Neutrophil (primary cell): ENCODE measurements at regions not wholly inside any gene's neighbourhood (a gene's known extent, or its start where the extent isn't known, plus 50 kb on each side); places are given as distances from the start of the nearest gene placed in this dataset.

Source experiments
- H3K27ac ChIP-seq: fragments of 200-600 bp; sonication (generic); 2 replicates; pipeline ENCODE4 v1.5.1; 2016; ENCODE audit warnings: mild to moderate bottlenecking, moderate library complexity
- H3K27me3 ChIP-seq: fragments of 200-600 bp; sonication (generic); 2 replicates; pipeline ENCODE4 v1.6.0; 2016; ENCODE audit warnings: mild to moderate bottlenecking
- H3K36me3 ChIP-seq: fragments of 200-600 bp; sonication (generic); 2 replicates; pipeline ENCODE4 v1.5.1; 2017
- H3K4me1 ChIP-seq, 2 experiments: fragments of 200-600 bp in 1 of 2; sonication (generic) in 1 of 2; 1 replicate in 1 of 2; 2 replicates in 1 of 2; pipeline versions ENCODE4 v1.5.1 to v1.6.1; 2013 to 2016; ENCODE audit warnings: low read depth in 1 of 2, low read length in 1 of 2, mild to moderate bottlenecking in 1 of 2, moderate library complexity in 1 of 2; ENCODE audit not compliant: control insufficient read depth in 1 of 2, insufficient read depth in 1 of 2
- H3K4me3 ChIP-seq, 2 experiments: fragments of 200-600 bp in 1 of 2; sonication (generic) in 1 of 2; 1 replicate in 1 of 2; 2 replicates in 1 of 2; pipeline ENCODE4 v1.5.1; 2013 to 2016; ENCODE audit warnings: low read depth in 1 of 2, low read length in 1 of 2, mild to moderate bottlenecking in 1 of 2, moderate library complexity in 1 of 2
- H3K9me3 ChIP-seq: fragments of 200-600 bp; sonication (generic); 2 replicates; pipeline ENCODE4 v1.5.1; 2016
- CTCF ChIP-seq: fragments of 200-600 bp; sonication (generic); IDR thresholded peaks from 2 replicates; pipeline ENCODE4 v1.5.1; 2016; ENCODE audit warnings: antibody characterized with exemption

- Histone ChIP-seq H3K36me3 (no peaks in the 10 kb centered on the region), H3K9me3 (no peaks in the 10 kb centered on the region), H3K4me1 (no peaks in the 10 kb centered on the region), H3K4me3 (no peak overlapping the region), H3K27ac (no peak overlapping the region), H3K27me3 (no peaks in the 10 kb centered on the region)
- no peak for TF ChIP-seq CTCF
Observed at GRCh38 chr14:65336191-65336591, 76.3 kb upstream of the FUT8 start.

- H3K4me1 ChIP-seq, result no peaks in the 10 kb centered on the region
- TF ChIP-seq CTCF, result no peak
- H3K9me3 ChIP-seq, result no peaks in the 10 kb centered on the region
- no peaks in the 10 kb centered on the region for H3K27me3 ChIP-seq
- H3K27ac ChIP-seq, result no peak overlapping the region
- H3K36me3 ChIP-seq, result no peaks in the 10 kb centered on the region
- no peak overlapping the region for H3K4me3 ChIP-seq
Observed at GRCh38 chr14:65339866-65340265, 72.7 kb upstream of the FUT8 start.

- TF ChIP-seq CTCF, result no peak
- Histone ChIP-seq H3K27ac (no peak overlapping the region), H3K4me1 (no peaks in the 10 kb centered on the region)
Observed at GRCh38 chr14:65344011-65344410, 68.5 kb upstream of the FUT8 start.

GRCh38 chr14:65345266-65345665 is 67.3 kb upstream of the FUT8 start:
- H3K27ac ChIP-seq, result no peak overlapping the region
- no peak overlapping the region for H3K4me3 ChIP-seq
- no peaks in the 10 kb centered on the region for H3K27me3 ChIP-seq
- TF ChIP-seq CTCF, result no peak
- H3K36me3 ChIP-seq, result no peaks in the 10 kb centered on the region
- H3K4me1 ChIP-seq, result no peaks in the 10 kb centered on the region
- no peaks in the 10 kb centered on the region for H3K9me3 ChIP-seq

More at GRCh38 chr14:65344011-65344410, 68.5 kb upstream of the FUT8 start:
- no peaks in the 10 kb centered on the region for H3K9me3 ChIP-seq
- no peaks in the 10 kb centered on the region for H3K27me3 ChIP-seq
- no peaks in the 10 kb centered on the region for H3K36me3 ChIP-seq
- no peak overlapping the region for H3K4me3 ChIP-seq

- no peaks in the 10 kb centered on the region for H3K9me3 ChIP-seq
- no peaks in the 10 kb centered on the region for H3K27me3 ChIP-seq
- no peak for TF ChIP-seq CTCF
- no peaks in the 10 kb centered on the region for H3K36me3 ChIP-seq
- H3K27ac ChIP-seq, result no peak overlapping the region
- H3K4me3 ChIP-seq, result no peak overlapping the region
- H3K4me1 ChIP-seq, result no peaks in the 10 kb centered on the region
Observed at GRCh38 chr14:65346474-65346873, 66.1 kb upstream of the FUT8 start.

GRCh38 chr14:65346895-65347294 is 65.6 kb upstream of the FUT8 start:
- TF ChIP-seq CTCF, result no peak
- no peaks in the 10 kb centered on the region for H3K27me3 ChIP-seq

More at GRCh38 chr14:65346895-65347294, 65.6 kb upstream of the FUT8 start:
- Histone ChIP-seq H3K9me3 (no peaks in the 10 kb centered on the region), H3K4me3 (no peak overlapping the region), H3K36me3 (no peaks in the 10 kb centered on the region), H3K4me1 (no peaks in the 10 kb centered on the region), H3K27ac (no peak overlapping the region)
